ENCODE measurements at regions not wholly inside any gene's neighbourhood (a gene's known extent, or its start where the extent isn't known, plus 50 kb on each side); places are given as distances from the start of the nearest gene placed in this dataset.

DNA sequence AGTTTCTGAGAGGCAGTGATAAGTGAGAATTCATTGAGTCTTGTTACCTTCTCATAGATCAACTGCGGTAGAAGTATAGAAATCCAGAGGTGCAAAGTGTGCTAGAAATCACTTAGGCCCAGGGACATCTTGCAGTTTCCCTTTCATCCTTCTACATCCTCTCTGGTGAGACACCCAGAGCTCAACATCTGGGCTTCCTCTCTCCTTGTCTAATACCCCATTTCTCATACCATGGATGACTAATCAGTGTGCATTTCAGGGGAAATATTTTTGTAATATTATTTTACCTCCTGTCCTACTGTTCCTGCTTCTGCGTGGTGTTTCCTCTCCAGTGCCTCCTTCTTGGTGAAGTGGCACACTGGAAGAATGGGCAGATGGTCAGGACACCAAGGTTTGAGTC is 322.4 kb downstream of the TFAP2B start:
- Histone ChIP-seq H3K4me1 (ENCODE audit: control insufficient read depth in 1 of 2, insufficient read depth in 2 of 2, low read length in 2 of 2) (no peaks in the 10 kb centered on the region), H3K14ac (ENCODE audit: low read length) (no peak overlapping the region), H3K9me3 (ENCODE audit: insufficient read depth, low read depth, low read length) (peaks cover 4% of the 10 kb centered on the region), H2AK5ac (ENCODE audit: low read length) (no peak overlapping the region), H2BK120ac (ENCODE audit: insufficient read depth, low read length, poor library complexity) (no peak overlapping the region), H3K79me2 (ENCODE audit: control insufficient read depth, insufficient read depth, low read length, poor library complexity) (no peaks in the 10 kb centered on the region), H4K12ac (ENCODE audit: low read depth, low read length) (no peak overlapping the region), H4K91ac (ENCODE audit: low read depth, low read length) (no peak overlapping the region), H3K4me2 (ENCODE audit: low read length) (no peak overlapping the region), H2AFZ (ENCODE audit: insufficient read depth, low read length, poor library complexity) (no peak overlapping the region), H3K36me3 (ENCODE audit: control insufficient read depth in 1 of 2, insufficient read depth in 2 of 2, low read length in 2 of 2) (no peaks in the 10 kb centered on the region), H3K27me3 (ENCODE audit: insufficient read depth, low read length) (no peaks in the 10 kb centered on the region), H3K4ac (ENCODE audit: low read depth, low read length) (no peak overlapping the region), H2BK5ac (ENCODE audit: low read depth, low read length, poor library complexity) (no peak overlapping the region), H3K27ac (ENCODE audit: low read depth, low read length) (no peak overlapping the region), H2BK12ac (ENCODE audit: low read length) (no peak overlapping the region), H3K18ac (ENCODE audit: low read length) (no peak overlapping the region), H3K4me3 (ENCODE audit: low read depth, low read length) (no peak overlapping the region), H4K8ac (ENCODE audit: low read depth, low read length) (no peak overlapping the region), H3K9ac (ENCODE audit: low read length) (no peak overlapping the region), H3K79me1 (ENCODE audit: low read length) (no peaks in the 10 kb centered on the region), H3K23ac (ENCODE audit: low read length) (no peak overlapping the region)
- no CpG with 5 or more reads among the region's 2 CpGs for WGBS (ENCODE audit: extremely low coverage, insufficient coverage, insufficient read length)
- no peak for DNase-seq

DNA sequence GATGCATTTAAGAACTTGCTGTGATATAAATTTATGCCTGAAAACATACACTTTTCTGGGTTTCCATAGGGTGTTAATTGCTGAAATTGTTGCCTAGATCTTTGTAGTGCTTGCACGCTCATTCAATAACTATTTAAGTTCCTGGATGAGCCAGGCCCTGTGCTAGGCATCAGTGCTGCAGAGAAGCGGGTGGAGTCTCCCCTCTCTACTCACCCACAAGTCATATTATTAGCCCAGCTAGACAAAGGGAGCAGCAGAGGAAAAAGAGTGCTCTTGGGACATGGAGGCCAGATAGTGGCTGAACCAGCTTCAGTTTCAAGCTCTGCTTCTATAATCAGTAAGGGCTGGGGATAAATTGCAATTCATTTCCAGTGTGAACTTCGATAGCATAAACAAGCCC is 329.1 kb downstream of the TFAP2B start:
- no peak overlapping the region for H2BK12ac ChIP-seq (ENCODE audit: low read length)
- H3K27me3 ChIP-seq (ENCODE audit: insufficient read depth, low read length) = no peaks in the 10 kb centered on the region
- no peaks in the 10 kb centered on the region for H3K79me2 ChIP-seq (ENCODE audit: control insufficient read depth, insufficient read depth, low read length, poor library complexity)
- no peak overlapping the region for H3K18ac ChIP-seq (ENCODE audit: low read length)
- no peak overlapping the region for H3K4ac ChIP-seq (ENCODE audit: low read depth, low read length)
- no peak overlapping the region for H3K14ac ChIP-seq (ENCODE audit: low read length)
- no peak overlapping the region for H2BK5ac ChIP-seq (ENCODE audit: low read depth, low read length, poor library complexity)
- no peak overlapping the region for H3K23ac ChIP-seq (ENCODE audit: low read length)
- no peak for DNase-seq
- WGBS (ENCODE audit: extremely low coverage, insufficient coverage, insufficient read length) = no CpG with 5 or more reads among the region's 3 CpGs
- H4K12ac ChIP-seq (ENCODE audit: low read depth, low read length) = no peak overlapping the region
- H3K4me3 ChIP-seq (ENCODE audit: low read depth, low read length) = no peak overlapping the region
- no peak overlapping the region for H2AFZ ChIP-seq (ENCODE audit: insufficient read depth, low read length, poor library complexity)
- no peak overlapping the region for H3K27ac ChIP-seq (ENCODE audit: low read depth, low read length)
- no peak overlapping the region for H4K8ac ChIP-seq (ENCODE audit: low read depth, low read length)
- H3K9ac ChIP-seq (ENCODE audit: low read length) = no peak overlapping the region
- no peaks in the 10 kb centered on the region for H3K9me3 ChIP-seq (ENCODE audit: insufficient read depth, low read depth, low read length)
- no peaks in the 10 kb centered on the region for H3K36me3 ChIP-seq (ENCODE audit: control insufficient read depth in 1 of 2, insufficient read depth in 2 of 2, low read length in 2 of 2)
- no peaks in the 10 kb centered on the region for H3K79me1 ChIP-seq (ENCODE audit: low read length)
- no peaks in the 10 kb centered on the region for H3K4me1 ChIP-seq (ENCODE audit: control insufficient read depth in 1 of 2, insufficient read depth in 2 of 2, low read length in 2 of 2)
- H4K91ac ChIP-seq (ENCODE audit: low read depth, low read length) = no peak overlapping the region
- no peak overlapping the region for H2AK5ac ChIP-seq (ENCODE audit: low read length)
- H2BK120ac ChIP-seq (ENCODE audit: insufficient read depth, low read length, poor library complexity) = no peak overlapping the region
- H3K4me2 ChIP-seq (ENCODE audit: low read length) = no peak overlapping the region

DNA sequence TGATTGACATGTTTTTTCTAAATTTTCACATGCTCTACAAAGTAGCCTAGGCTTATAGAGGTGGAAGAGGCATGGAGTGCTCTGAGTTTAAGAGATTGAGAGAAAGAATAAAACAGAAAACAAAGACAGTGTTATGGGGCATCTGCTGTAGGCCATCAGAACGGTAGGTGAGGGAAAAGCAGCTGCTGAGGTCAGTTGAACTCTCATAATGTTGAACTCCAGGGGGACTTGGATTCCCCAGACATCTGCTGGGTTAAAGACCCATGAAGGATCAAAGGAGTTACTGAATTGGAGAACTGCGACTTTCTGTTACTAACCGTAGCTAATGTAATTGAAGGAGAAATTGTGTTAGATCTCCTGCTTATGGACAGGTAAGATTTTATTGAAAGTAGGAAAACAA is 333.9 kb downstream of the TFAP2B start:
- H3K27ac ChIP-seq (ENCODE audit: low read depth, low read length) = no peak overlapping the region
- no peaks in the 10 kb centered on the region for H3K79me2 ChIP-seq (ENCODE audit: control insufficient read depth, insufficient read depth, low read length, poor library complexity)
- no peak overlapping the region for H2AK5ac ChIP-seq (ENCODE audit: low read length)
- no peak overlapping the region for H2AFZ ChIP-seq (ENCODE audit: insufficient read depth, low read length, poor library complexity)
- H4K12ac ChIP-seq (ENCODE audit: low read depth, low read length) = no peak overlapping the region
- no peaks in the 10 kb centered on the region for H3K36me3 ChIP-seq (ENCODE audit: control insufficient read depth in 1 of 2, insufficient read depth in 2 of 2, low read length in 2 of 2)
- H3K4me3 ChIP-seq (ENCODE audit: low read depth, low read length) = no peak overlapping the region
- DNase-seq = no peak
- no peak overlapping the region for H3K18ac ChIP-seq (ENCODE audit: low read length)
- no CpG with 5 or more reads among the region's 3 CpGs for WGBS (ENCODE audit: extremely low coverage, insufficient coverage, insufficient read length)
- no peak overlapping the region for H3K23ac ChIP-seq (ENCODE audit: low read length)
- no peak overlapping the region for H3K14ac ChIP-seq (ENCODE audit: low read length)
- no peak overlapping the region for H2BK5ac ChIP-seq (ENCODE audit: low read depth, low read length, poor library complexity)
- H3K4me1 ChIP-seq (ENCODE audit: control insufficient read depth in 1 of 2, insufficient read depth in 2 of 2, low read length in 2 of 2) = no peaks in the 10 kb centered on the region
- no peak overlapping the region for H3K4me2 ChIP-seq (ENCODE audit: low read length)
- H3K9ac ChIP-seq (ENCODE audit: low read length) = no peak overlapping the region
- H2BK12ac ChIP-seq (ENCODE audit: low read length) = no peak overlapping the region
- no peak overlapping the region for H2BK120ac ChIP-seq (ENCODE audit: insufficient read depth, low read length, poor library complexity)
- no peak overlapping the region for H4K8ac ChIP-seq (ENCODE audit: low read depth, low read length)
- no peak overlapping the region for H3K4ac ChIP-seq (ENCODE audit: low read depth, low read length)
- H3K79me1 ChIP-seq (ENCODE audit: low read length) = no peaks in the 10 kb centered on the region
- no peaks in the 10 kb centered on the region for H3K27me3 ChIP-seq (ENCODE audit: insufficient read depth, low read length)
- no peaks in the 10 kb centered on the region for H3K9me3 ChIP-seq (ENCODE audit: insufficient read depth, low read depth, low read length)
- no peak overlapping the region for H4K91ac ChIP-seq (ENCODE audit: low read depth, low read length)

DNA sequence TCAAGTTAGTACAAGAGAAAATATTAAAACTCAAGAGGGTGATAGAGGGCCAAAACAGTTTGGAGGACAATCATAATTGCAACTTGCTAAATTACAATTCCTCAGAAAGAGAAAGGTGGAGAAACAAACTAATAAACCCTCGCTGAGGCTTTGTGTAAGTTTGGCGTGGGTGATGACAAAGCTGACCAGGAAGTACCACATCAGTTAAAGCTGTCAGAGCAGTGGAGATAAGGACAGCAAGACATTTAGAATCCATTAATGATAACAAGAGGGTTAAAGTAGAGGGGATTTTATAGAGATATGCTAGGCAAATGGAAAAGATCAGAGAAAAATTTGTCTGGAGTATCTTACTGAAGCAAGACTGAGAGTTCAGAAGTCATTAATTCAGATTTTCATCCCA is 334.4 kb downstream of the TFAP2B start:
- no peaks in the 10 kb centered on the region for H3K79me1 ChIP-seq (ENCODE audit: low read length)
- H3K27me3 ChIP-seq (ENCODE audit: insufficient read depth, low read length) = no peaks in the 10 kb centered on the region
- H2AFZ ChIP-seq (ENCODE audit: insufficient read depth, low read length, poor library complexity) = no peak overlapping the region
- no peak for DNase-seq
- H3K4ac ChIP-seq (ENCODE audit: low read depth, low read length) = no peak overlapping the region
- H4K91ac ChIP-seq (ENCODE audit: low read depth, low read length) = no peak overlapping the region
- H3K9ac ChIP-seq (ENCODE audit: low read length) = no peak overlapping the region
- no peak overlapping the region for H3K23ac ChIP-seq (ENCODE audit: low read length)
- H3K14ac ChIP-seq (ENCODE audit: low read length) = no peak overlapping the region
- no peak overlapping the region for H2BK12ac ChIP-seq (ENCODE audit: low read length)
- no peak overlapping the region for H4K12ac ChIP-seq (ENCODE audit: low read depth, low read length)
- H3K9me3 ChIP-seq (ENCODE audit: insufficient read depth, low read depth, low read length) = no peaks in the 10 kb centered on the region
- no peak overlapping the region for H3K4me3 ChIP-seq (ENCODE audit: low read depth, low read length)
- no peaks in the 10 kb centered on the region for H3K4me1 ChIP-seq (ENCODE audit: control insufficient read depth in 1 of 2, insufficient read depth in 2 of 2, low read length in 2 of 2)
- H3K36me3 ChIP-seq (ENCODE audit: control insufficient read depth in 1 of 2, insufficient read depth in 2 of 2, low read length in 2 of 2) = no peaks in the 10 kb centered on the region
- H2BK5ac ChIP-seq (ENCODE audit: low read depth, low read length, poor library complexity) = no peak overlapping the region
- no peak overlapping the region for H3K18ac ChIP-seq (ENCODE audit: low read length)
- H3K79me2 ChIP-seq (ENCODE audit: control insufficient read depth, insufficient read depth, low read length, poor library complexity) = no peaks in the 10 kb centered on the region
- no peak overlapping the region for H2AK5ac ChIP-seq (ENCODE audit: low read length)
- H2BK120ac ChIP-seq (ENCODE audit: insufficient read depth, low read length, poor library complexity) = no peak overlapping the region
- no peak overlapping the region for H3K4me2 ChIP-seq (ENCODE audit: low read length)
- WGBS (ENCODE audit: extremely low coverage, insufficient coverage, insufficient read length) = no CpG with 5 or more reads among the region's 2 CpGs
- H3K27ac ChIP-seq (ENCODE audit: low read depth, low read length) = no peak overlapping the region
- no peak overlapping the region for H4K8ac ChIP-seq (ENCODE audit: low read depth, low read length)

Measured in trophoblast cell (in vitro differentiated cells and primary cell).